NCI-H748 treated with DMSO at 0.1 percent for 48 hours (cell line): ENCODE measurements at regions not wholly inside any gene's neighbourhood (a gene's known extent, or its start where the extent isn't known, plus 50 kb on each side); places are given as distances from the start of the nearest gene placed in this dataset.

Experiments used
- DNase-seq: peaks from one replicate; lab custom pipeline; 2025; lab: John Stamatoyannopoulos, UW

GRCh38 chr7:153835712-153836265 is 216.4 kb upstream of the DPP6 start:
- DNase-seq: no peak

GRCh38 chr7:153838591-153838990 is 213.6 kb upstream of the DPP6 start:
- no peak for DNase-seq

GRCh38 chr7:153840861-153841260 is 211.3 kb upstream of the DPP6 start:
- DNase-seq: no peak

- no peak for DNase-seq
Measured at GRCh38 chr7:153847828-153848227, 204.4 kb upstream of the DPP6 start.

- no peak for DNase-seq
Measured at GRCh38 chr7:153852261-153852660, 199.9 kb upstream of the DPP6 start.

- DNase-seq: no peak
Measured at GRCh38 chr7:153858355-153858754, 193.8 kb upstream of the DPP6 start.

- no peak for DNase-seq
Measured at GRCh38 chr7:153859239-153859638, 193.0 kb upstream of the DPP6 start.

- DNase-seq: peak; percentile 34
Measured at GRCh38 chr7:153886506-153887441, 165.4 kb upstream of the DPP6 start.

GRCh38 chr7:153887749-153888569 is 164.2 kb upstream of the DPP6 start:
- DNase-seq: no peak

GRCh38 chr7:153891990-153892389 is 160.2 kb upstream of the DPP6 start:
- no peak for DNase-seq

GRCh38 chr7:153902862-153903261 is 149.3 kb upstream of the DPP6 start:
- no peak for DNase-seq

- DNase-seq: no peak
Measured at GRCh38 chr7:153912211-153912610, 140.0 kb upstream of the DPP6 start.

GRCh38 chr7:153920126-153920525 is 132.1 kb upstream of the DPP6 start:
- no peak for DNase-seq

- DNase-seq: no peak
Measured at GRCh38 chr7:153920897-153921296, 131.3 kb upstream of the DPP6 start.

- DNase-seq: no peak
Measured at GRCh38 chr7:153921408-153921807, 130.8 kb upstream of the DPP6 start.

- no peak for DNase-seq
Measured at GRCh38 chr7:153930696-153931095, 121.5 kb upstream of the DPP6 start.

GRCh38 chr7:153934048-153934447 is 118.2 kb upstream of the DPP6 start:
- DNase-seq: no peak

GRCh38 chr7:153934629-153935028 is 117.6 kb upstream of the DPP6 start:
- DNase-seq: no peak

- no peak for DNase-seq
Measured at GRCh38 chr7:153935095-153935494, 117.1 kb upstream of the DPP6 start.

- DNase-seq: no peak
Measured at GRCh38 chr7:153938451-153938850, 113.7 kb upstream of the DPP6 start.

- no peak for DNase-seq
Measured at GRCh38 chr7:153939177-153939576, 113.0 kb upstream of the DPP6 start.

- no peak for DNase-seq
Measured at GRCh38 chr7:153939654-153940053, 112.5 kb upstream of the DPP6 start.

- DNase-seq: no peak
Measured at GRCh38 chr7:153941061-153941460, 111.1 kb upstream of the DPP6 start.
